HepG2 (cell line): ENCODE measurements at regions not wholly inside any gene's neighbourhood (a gene's known extent, or its start where the extent isn't known, plus 50 kb on each side); places are given as distances from the start of the nearest gene placed in this dataset.

Experiments used
- ATAC-seq: fragments of 200-7000 bp; cut with Tn5 transposase; 3 replicates; pipeline ENCODE4 v1.9.1; 2020; ENCODE audit warnings: mild to moderate bottlenecking, moderate library complexity
- BruUV-seq: library from RNA; stranded (reverse); fragments of 400-500 nt; replicated peaks from 2 replicates; lab custom pipeline; 2021; lab: Mats Ljungman, UMichigan
- CTCF ChIA-PET: fragments of 300-600 bp; formaldehyde crosslinking; extraction: SDS; loops from one replicate; lab custom pipeline; 2021; ENCODE audit warnings: low total read pairs, inconsistent platforms, low intra/inter-chr PET ratio; lab: Yijun Ruan, JAX
- POLR2A ChIA-PET: fragments of 350-600 bp; sonication (Branson Sonifier 250); formaldehyde crosslinking; loops from one replicate; lab custom pipeline; 2020; ENCODE audit warnings: antibody characterized with exemption, inconsistent platforms; lab: Yijun Ruan, JAX
- DNase-seq: peaks from one replicate; pipeline ENCODE4 v3.0.0-alpha.2; 2015; ENCODE audit warnings: low spot score
- FAIRE-seq: peaks from 3 replicates; lab custom pipeline; 2011; peaks lifted over from hg19 to GRCh38; lab: Jason Lieb, UNC
- H2AFZ ChIP-seq: one replicate; pipeline ENCODE4 v1.6.1; 2011; ENCODE audit warnings: low read length, inconsistent platforms
- H3K27ac ChIP-seq: fragments of 300-600 bp; 3 replicates; pipeline ENCODE4 v1.8.0; 2011; ENCODE audit warnings: mixed run types, mild to moderate bottlenecking, mixed read lengths, low read length, inconsistent platforms; ENCODE audit not compliant: insufficient read depth; ENCODE audit errors: extremely low read length
- H3K27me3 ChIP-seq, 2 experiments: fragments of 200-600 bp in 1 of 2; 2 replicates in 1 of 2; 3 replicates in 1 of 2; pipeline versions ENCODE4 v1.6.0 to v1.8.0; 2011; ENCODE audit warnings: low read length in 2 of 2, mild to moderate bottlenecking in 2 of 2, moderate library complexity in 2 of 2, inconsistent platforms in 1 of 2; ENCODE audit not compliant: insufficient read depth in 2 of 2, control insufficient read depth in 1 of 2
- H3K36me3 ChIP-seq, 2 experiments: fragments of 200-600 bp in 1 of 2; replicated peaks in 1 of 2; 2 replicates in 1 of 2; 3 replicates in 1 of 2; pipeline versions ENCODE4 v1.5.1 to v1.8.0; 2011; ENCODE audit warnings: low read length in 2 of 2, inconsistent platforms in 1 of 2; ENCODE audit not compliant: insufficient read depth in 2 of 2, control insufficient read depth in 1 of 2
- H3K4me1 ChIP-seq: 2 replicates; pipeline ENCODE4 v1.5.1; 2012; ENCODE audit warnings: low read length, inconsistent platforms; ENCODE audit not compliant: insufficient read depth
- H3K4me2 ChIP-seq: 2 replicates; pipeline ENCODE4 v1.6.0; 2011; ENCODE audit warnings: low read depth, low read length, inconsistent platforms
- H3K4me3 ChIP-seq, 3 experiments: fragments of 200-600 bp in 1 of 3; sonication (generic), shearing (Covaris generic) in 1 of 3; replicated peaks in 1 of 3; 2 replicates each; pipeline ENCODE4 v1.5.1; 2011 to 2016; ENCODE audit warnings: low read length in 3 of 3, inconsistent platforms in 2 of 3, low read depth in 2 of 3, mild to moderate bottlenecking in 2 of 3, control low read depth in 1 of 3, mixed read lengths in 1 of 3; ENCODE audit not compliant: insufficient read depth in 1 of 3
- H3K79me2 ChIP-seq: one replicate; pipeline ENCODE4 v1.6.1; 2011; ENCODE audit warnings: low read length, inconsistent platforms; ENCODE audit not compliant: insufficient read depth
- H3K9ac ChIP-seq: 2 replicates; pipeline ENCODE4 v1.6.0; 2011; ENCODE audit warnings: mild to moderate bottlenecking, low read depth, low read length, inconsistent platforms; ENCODE audit not compliant: insufficient read depth
- H3K9me3 ChIP-seq: 2 replicates; pipeline ENCODE4 v1.5.1; 2012; ENCODE audit warnings: mild to moderate bottlenecking, low read length
- H4K20me1 ChIP-seq: 2 replicates; pipeline ENCODE4 v1.6.0; 2011; ENCODE audit warnings: inconsistent platforms, mild to moderate bottlenecking, low read length, moderate library complexity; ENCODE audit not compliant: insufficient read depth
- FOXK1 ChIP-seq: sonication (generic); formaldehyde crosslinking; IDR thresholded peaks from 2 replicates; pipeline ENCODE4 v1.4.0; 2020; ENCODE audit warnings: low read depth, missing genetic modification reagents, borderline replicate concordance
- POLR2G ChIP-seq: fragments of 200-400 bp; formaldehyde crosslinking; IDR thresholded peaks from 2 replicates; pipeline ENCODE4 v1.6.1; 2018; ENCODE audit warnings: mild to moderate bottlenecking, low read depth, low read length, moderate library complexity
- ZNF552 ChIP-seq: sonication (generic); formaldehyde crosslinking; IDR thresholded peaks from 2 replicates; pipeline ENCODE4 v1.9.0; 2022; ENCODE audit warnings: missing genetic modification reagents, mild to moderate bottlenecking, borderline replicate concordance
- ZNF615 ChIP-seq: sonication (generic); formaldehyde crosslinking; IDR thresholded peaks from 2 replicates; pipeline ENCODE4 v1.5.0; 2020; ENCODE audit warnings: mild to moderate bottlenecking, missing genetic modification reagents, borderline replicate concordance
- WGBS: methylation state at CpG from one replicate; pipeline ENCODE4 v1.1.6; 2017; ENCODE audit warnings: low lambda C conversion rate; 5-methylcytosine and 5-hydroxymethylcytosine counted together
- in situ Hi-C: cut with HindIII; loops from 2 replicates; pipeline ENCODE4 v1.10.0; 2017; ENCODE audit warnings: low pct_unique_long_range_greater_than_20kb; ENCODE audit not compliant: extremely low pct_ligation_motif_present
- intact Hi-C: fragments of 100-400 bp; cut with micrococcal nuclease; formaldehyde crosslinking; loops from one replicate; pipeline ENCODE4 v1.10.0; 2022; ENCODE audit not compliant: unreplicated experiment
- TF ChIP-seq, protein P1 (sequence below): sonication (generic); formaldehyde crosslinking; conservative IDR thresholded peaks from 2 replicates; pipeline ENCODE4 v1.8.0; 2022; ENCODE audit warnings: missing genetic modification reagents
- TF ChIP-seq, protein P2 (sequence below): sonication (generic); formaldehyde crosslinking; IDR thresholded peaks from 2 replicates; pipeline ENCODE4 v1.4.0; 2020; ENCODE audit warnings: missing genetic modification reagents, mild to moderate bottlenecking, borderline replicate concordance
- TF ChIP-seq, protein P3 (sequence below): sonication (generic); formaldehyde crosslinking; IDR thresholded peaks from 2 replicates; pipeline ENCODE4 v1.5.1; 2020; ENCODE audit warnings: mild to moderate bottlenecking, missing genetic modification reagents, borderline replicate concordance
- TF ChIP-seq, protein P4 (sequence below): sonication (generic); formaldehyde crosslinking; IDR thresholded peaks from 2 replicates; pipeline ENCODE4 v1.5.1; 2020; ENCODE audit warnings: mild to moderate bottlenecking, missing genetic modification reagents, borderline replicate concordance

DNA sequence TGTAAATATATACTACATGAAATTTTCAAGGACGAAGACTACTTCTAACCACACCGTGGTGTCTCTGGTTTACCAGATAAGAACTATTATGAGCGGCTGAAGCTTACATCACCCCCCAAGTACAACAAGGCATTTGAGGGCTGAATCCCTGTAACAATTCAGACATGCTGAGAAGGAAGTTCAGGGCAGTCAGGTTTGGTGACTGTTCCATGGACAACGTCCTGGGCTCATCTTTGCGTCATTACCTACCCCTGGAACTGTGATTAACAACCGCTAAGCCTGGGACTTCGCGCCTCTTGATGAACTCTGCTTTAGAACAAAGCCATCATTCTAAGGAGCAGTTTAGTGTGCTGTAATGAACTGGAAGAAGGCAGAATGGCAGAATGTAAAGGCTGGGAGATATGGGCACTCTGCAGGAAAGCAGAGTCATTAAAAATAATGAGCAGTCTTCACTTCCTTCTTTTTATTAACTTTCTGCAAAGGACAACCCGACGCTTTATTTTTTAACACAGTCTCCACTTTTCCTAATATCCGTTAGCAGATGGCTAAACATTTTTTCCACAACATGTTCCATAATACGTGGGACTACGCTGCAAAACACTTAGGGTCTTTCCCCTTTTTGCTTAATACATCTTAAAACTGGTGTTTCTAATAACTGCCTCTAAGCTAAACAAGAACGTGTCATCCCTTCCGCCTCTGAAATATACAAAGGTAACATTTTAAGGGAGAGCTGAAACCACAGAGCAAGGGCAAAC lies 263.2 kb downstream of the ADAMTS20 start:
- no peak overlapping the region for H3K27ac ChIP-seq
- no peaks in the 10 kb centered on the region for H3K27me3 ChIP-seq
- BruUV-seq = no TSS peak
- intact Hi-C loops = no loop called here
- ChIA-PET POLR2A (no interaction called here), CTCF (no interaction called here)
- WGBS = 50% methylated on average over 15 of the region's 15 CpGs
- no peak overlapping the region for H2AFZ ChIP-seq
- FAIRE-seq = no peak
- in situ Hi-C loops = no loop called here
- H3K9ac ChIP-seq = no peak overlapping the region
- no peaks in the 10 kb centered on the region for H4K20me1 ChIP-seq
- H3K36me3 ChIP-seq = no peaks in the 10 kb centered on the region
- no peak for ATAC-seq
- no peaks in the 10 kb centered on the region for H3K79me2 ChIP-seq
- no peak for DNase-seq
- no peak overlapping the region for H3K4me3 ChIP-seq
- H3K9me3 ChIP-seq = no peaks in the 10 kb centered on the region
- no peak overlapping the region for H3K4me2 ChIP-seq
- H3K4me1 ChIP-seq = no peaks in the 10 kb centered on the region
- TF ChIP-seq POLR2G (no peak), FOXK1 (CRISPR knock-in tag) (no peak), ZNF552 (CRISPR knock-in tag) (no peak), ZNF615 (CRISPR knock-in tag) (no peak)
- TF ChIP-seq, protein P1, sequence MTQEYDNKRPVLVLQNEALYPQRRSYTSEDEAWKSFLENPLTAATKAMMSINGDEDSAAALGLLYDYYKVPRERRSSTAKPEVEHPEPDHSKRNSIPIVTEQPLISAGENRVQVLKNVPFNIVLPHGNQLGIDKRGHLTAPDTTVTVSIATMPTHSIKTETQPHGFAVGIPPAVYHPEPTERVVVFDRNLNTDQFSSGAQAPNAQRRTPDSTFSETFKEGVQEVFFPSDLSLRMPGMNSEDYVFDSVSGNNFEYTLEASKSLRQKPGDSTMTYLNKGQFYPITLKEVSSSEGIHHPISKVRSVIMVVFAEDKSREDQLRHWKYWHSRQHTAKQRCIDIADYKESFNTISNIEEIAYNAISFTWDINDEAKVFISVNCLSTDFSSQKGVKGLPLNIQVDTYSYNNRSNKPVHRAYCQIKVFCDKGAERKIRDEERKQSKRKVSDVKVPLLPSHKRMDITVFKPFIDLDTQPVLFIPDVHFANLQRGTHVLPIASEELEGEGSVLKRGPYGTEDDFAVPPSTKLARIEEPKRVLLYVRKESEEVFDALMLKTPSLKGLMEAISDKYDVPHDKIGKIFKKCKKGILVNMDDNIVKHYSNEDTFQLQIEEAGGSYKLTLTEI (CRISPR knock-in tag) = no peak
- TF ChIP-seq, protein P2, sequence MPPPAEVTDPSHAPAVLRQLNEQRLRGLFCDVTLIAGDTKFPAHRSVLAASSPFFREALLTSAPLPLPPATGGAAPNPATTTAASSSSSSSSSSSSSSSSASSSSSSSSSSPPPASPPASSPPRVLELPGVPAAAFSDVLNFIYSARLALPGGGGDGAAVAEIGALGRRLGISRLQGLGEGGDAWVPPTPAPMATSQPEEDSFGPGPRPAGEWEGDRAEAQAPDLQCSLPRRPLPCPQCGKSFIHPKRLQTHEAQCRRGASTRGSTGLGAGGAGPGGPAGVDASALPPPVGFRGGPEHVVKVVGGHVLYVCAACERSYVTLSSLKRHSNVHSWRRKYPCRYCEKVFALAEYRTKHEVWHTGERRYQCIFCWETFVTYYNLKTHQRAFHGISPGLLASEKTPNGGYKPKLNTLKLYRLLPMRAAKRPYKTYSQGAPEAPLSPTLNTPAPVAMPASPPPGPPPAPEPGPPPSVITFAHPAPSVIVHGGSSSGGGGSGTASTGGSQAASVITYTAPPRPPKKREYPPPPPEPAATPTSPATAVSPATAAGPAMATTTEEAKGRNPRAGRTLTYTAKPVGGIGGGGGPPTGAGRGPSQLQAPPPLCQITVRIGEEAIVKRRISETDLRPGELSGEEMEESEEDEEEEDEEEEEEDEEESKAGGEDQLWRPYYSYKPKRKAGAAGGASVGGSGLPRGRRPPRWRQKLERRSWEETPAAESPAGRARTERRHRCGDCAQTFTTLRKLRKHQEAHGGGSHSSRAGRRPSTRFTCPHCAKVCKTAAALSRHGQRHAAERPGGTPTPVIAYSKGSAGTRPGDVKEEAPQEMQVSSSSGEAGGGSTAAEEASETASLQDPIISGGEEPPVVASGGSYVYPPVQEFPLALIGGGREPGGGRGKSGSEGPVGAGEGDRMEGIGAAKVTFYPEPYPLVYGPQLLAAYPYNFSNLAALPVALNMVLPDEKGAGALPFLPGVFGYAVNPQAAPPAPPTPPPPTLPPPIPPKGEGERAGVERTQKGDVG (CRISPR knock-in tag) = no peak
- TF ChIP-seq, protein P3, sequence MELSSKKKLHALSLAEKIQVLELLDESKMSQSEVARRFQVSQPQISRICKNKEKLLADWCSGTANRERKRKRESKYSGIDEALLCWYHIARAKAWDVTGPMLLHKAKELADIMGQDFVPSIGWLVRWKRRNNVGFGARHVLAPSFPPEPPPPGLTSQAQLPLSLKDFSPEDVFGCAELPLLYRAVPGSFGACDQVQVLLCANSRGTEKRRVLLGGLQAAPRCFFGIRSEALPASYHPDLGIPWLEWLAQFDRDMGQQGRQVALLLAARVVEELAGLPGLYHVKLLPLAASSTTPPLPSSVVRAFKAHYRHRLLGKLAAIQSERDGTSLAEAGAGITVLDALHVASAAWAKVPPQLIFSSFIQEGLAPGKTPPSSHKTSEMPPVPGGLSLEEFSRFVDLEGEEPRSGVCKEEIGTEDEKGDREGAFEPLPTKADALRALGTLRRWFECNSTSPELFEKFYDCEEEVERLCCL = no peak
- TF ChIP-seq, protein P4, sequence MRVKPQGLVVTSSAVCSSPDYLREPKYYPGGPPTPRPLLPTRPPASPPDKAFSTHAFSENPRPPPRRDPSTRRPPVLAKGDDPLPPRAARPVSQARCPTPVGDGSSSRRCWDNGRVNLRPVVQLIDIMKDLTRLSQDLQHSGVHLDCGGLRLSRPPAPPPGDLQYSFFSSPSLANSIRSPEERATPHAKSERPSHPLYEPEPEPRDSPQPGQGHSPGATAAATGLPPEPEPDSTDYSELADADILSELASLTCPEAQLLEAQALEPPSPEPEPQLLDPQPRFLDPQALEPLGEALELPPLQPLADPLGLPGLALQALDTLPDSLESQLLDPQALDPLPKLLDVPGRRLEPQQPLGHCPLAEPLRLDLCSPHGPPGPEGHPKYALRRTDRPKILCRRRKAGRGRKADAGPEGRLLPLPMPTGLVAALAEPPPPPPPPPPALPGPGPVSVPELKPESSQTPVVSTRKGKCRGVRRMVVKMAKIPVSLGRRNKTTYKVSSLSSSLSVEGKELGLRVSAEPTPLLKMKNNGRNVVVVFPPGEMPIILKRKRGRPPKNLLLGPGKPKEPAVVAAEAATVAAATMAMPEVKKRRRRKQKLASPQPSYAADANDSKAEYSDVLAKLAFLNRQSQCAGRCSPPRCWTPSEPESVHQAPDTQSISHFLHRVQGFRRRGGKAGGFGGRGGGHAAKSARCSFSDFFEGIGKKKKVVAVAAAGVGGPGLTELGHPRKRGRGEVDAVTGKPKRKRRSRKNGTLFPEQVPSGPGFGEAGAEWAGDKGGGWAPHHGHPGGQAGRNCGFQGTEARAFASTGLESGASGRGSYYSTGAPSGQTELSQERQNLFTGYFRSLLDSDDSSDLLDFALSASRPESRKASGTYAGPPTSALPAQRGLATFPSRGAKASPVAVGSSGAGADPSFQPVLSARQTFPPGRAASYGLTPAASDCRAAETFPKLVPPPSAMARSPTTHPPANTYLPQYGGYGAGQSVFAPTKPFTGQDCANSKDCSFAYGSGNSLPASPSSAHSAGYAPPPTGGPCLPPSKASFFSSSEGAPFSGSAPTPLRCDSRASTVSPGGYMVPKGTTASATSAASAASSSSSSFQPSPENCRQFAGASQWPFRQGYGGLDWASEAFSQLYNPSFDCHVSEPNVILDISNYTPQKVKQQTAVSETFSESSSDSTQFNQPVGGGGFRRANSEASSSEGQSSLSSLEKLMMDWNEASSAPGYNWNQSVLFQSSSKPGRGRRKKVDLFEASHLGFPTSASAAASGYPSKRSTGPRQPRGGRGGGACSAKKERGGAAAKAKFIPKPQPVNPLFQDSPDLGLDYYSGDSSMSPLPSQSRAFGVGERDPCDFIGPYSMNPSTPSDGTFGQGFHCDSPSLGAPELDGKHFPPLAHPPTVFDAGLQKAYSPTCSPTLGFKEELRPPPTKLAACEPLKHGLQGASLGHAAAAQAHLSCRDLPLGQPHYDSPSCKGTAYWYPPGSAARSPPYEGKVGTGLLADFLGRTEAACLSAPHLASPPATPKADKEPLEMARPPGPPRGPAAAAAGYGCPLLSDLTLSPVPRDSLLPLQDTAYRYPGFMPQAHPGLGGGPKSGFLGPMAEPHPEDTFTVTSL (CRISPR knock-in tag) = no peak
